Trophoblast cell (in vitro differentiated cells and primary cell): ENCODE measurements at regions not wholly inside any gene's neighbourhood (a gene's known extent, or its start where the extent isn't known, plus 50 kb on each side); places are given as distances from the start of the nearest gene placed in this dataset.

Experiments used
- DNase-seq, 2 donors: peaks; one replicate each; pipeline ENCODE4 v3.0.0-alpha.2; 2016
- H2AFZ ChIP-seq: 2 replicates; pipeline ENCODE4 v1.6.1; 2013; ENCODE audit warnings: low read length, moderate library complexity, mild to moderate bottlenecking; ENCODE audit not compliant: insufficient read depth, poor library complexity
- H2AK5ac ChIP-seq: 2 replicates; pipeline ENCODE4 v1.6.1; 2013; ENCODE audit warnings: mild to moderate bottlenecking, low read length
- H2BK120ac ChIP-seq: 2 replicates; pipeline ENCODE4 v1.6.1; 2013; ENCODE audit warnings: low read length, mild to moderate bottlenecking, moderate library complexity; ENCODE audit not compliant: insufficient read depth, poor library complexity
- H2BK12ac ChIP-seq: 2 replicates; pipeline ENCODE4 v1.6.1; 2013; ENCODE audit warnings: mild to moderate bottlenecking, low read length, moderate library complexity
- H2BK5ac ChIP-seq: 2 replicates; pipeline ENCODE4 v1.6.1; 2013; ENCODE audit warnings: low read length, low read depth, moderate library complexity, mild to moderate bottlenecking; ENCODE audit not compliant: poor library complexity
- H3K14ac ChIP-seq: 2 replicates; pipeline ENCODE4 v1.6.1; 2013; ENCODE audit warnings: mild to moderate bottlenecking, low read length
- H3K18ac ChIP-seq: 2 replicates; pipeline ENCODE4 v1.6.1; 2013; ENCODE audit warnings: mild to moderate bottlenecking, low read length
- H3K23ac ChIP-seq: 2 replicates; pipeline ENCODE4 v1.6.1; 2013; ENCODE audit warnings: low read length
- H3K27ac ChIP-seq: 2 replicates; pipeline ENCODE4 v1.5.1; 2013; ENCODE audit warnings: low read depth, mild to moderate bottlenecking, inconsistent platforms, low read length, moderate library complexity
- H3K27me3 ChIP-seq: 2 replicates; pipeline ENCODE4 v1.6.1; 2013; ENCODE audit warnings: inconsistent platforms, mild to moderate bottlenecking, low read length, moderate library complexity; ENCODE audit not compliant: insufficient read depth
- H3K36me3 ChIP-seq, 2 experiments: 1 replicate in 1 of 2; 2 replicates in 1 of 2; pipeline ENCODE4 v1.6.1; 2013; ENCODE audit warnings: low read length in 2 of 2, mild to moderate bottlenecking in 2 of 2, moderate library complexity in 1 of 2; ENCODE audit not compliant: insufficient read depth in 2 of 2, control insufficient read depth in 1 of 2
- H3K4ac ChIP-seq: 2 replicates; pipeline ENCODE4 v1.6.1; 2013; ENCODE audit warnings: low read depth, mild to moderate bottlenecking, low read length, moderate library complexity
- H3K4me1 ChIP-seq, 2 experiments: 1 replicate in 1 of 2; 2 replicates in 1 of 2; pipeline ENCODE4 v1.6.1; 2013; ENCODE audit warnings: low read length in 2 of 2, mild to moderate bottlenecking in 2 of 2, moderate library complexity in 1 of 2; ENCODE audit not compliant: insufficient read depth in 2 of 2, control insufficient read depth in 1 of 2
- H3K4me2 ChIP-seq: 2 replicates; pipeline ENCODE4 v1.6.1; 2013; ENCODE audit warnings: inconsistent platforms, mild to moderate bottlenecking, low read length, moderate library complexity
- H3K4me3 ChIP-seq: 2 replicates; pipeline ENCODE4 v1.5.1; 2013; ENCODE audit warnings: mild to moderate bottlenecking, low read depth, low read length, inconsistent platforms
- H3K79me1 ChIP-seq: one replicate; pipeline ENCODE4 v1.6.1; 2013; ENCODE audit warnings: low read length
- H3K79me2 ChIP-seq: 2 replicates; pipeline ENCODE4 v1.6.1; 2013; ENCODE audit warnings: low read length, mild to moderate bottlenecking; ENCODE audit not compliant: control insufficient read depth, insufficient read depth, poor library complexity
- H3K9ac ChIP-seq: 2 replicates; pipeline ENCODE4 v1.6.1; 2013; ENCODE audit warnings: mild to moderate bottlenecking, low read length
- H3K9me3 ChIP-seq: 2 replicates; pipeline ENCODE4 v1.6.1; 2013; ENCODE audit warnings: low read depth, mild to moderate bottlenecking, control low read depth, inconsistent platforms, low read length; ENCODE audit not compliant: insufficient read depth
- H4K12ac ChIP-seq: 2 replicates; pipeline ENCODE4 v1.6.1; 2013; ENCODE audit warnings: low read depth, mild to moderate bottlenecking, low read length, moderate library complexity
- H4K8ac ChIP-seq: 2 replicates; pipeline ENCODE4 v1.6.1; 2013; ENCODE audit warnings: low read depth, mild to moderate bottlenecking, low read length, moderate library complexity
- H4K91ac ChIP-seq: one replicate; pipeline ENCODE4 v1.6.1; 2013; ENCODE audit warnings: low read depth, mild to moderate bottlenecking, low read length, moderate library complexity
- WGBS: extraction: QIAGEN DNeasy Blood & Tissue Kit; methylation state at CpG from one replicate; pipeline ENCODE4 v1.1.7; 2013; ENCODE audit warnings: missing lambda C conversion rate; ENCODE audit not compliant: insufficient read length, insufficient coverage; ENCODE audit errors: extremely low coverage; 5-methylcytosine and 5-hydroxymethylcytosine counted together

- no peak overlapping the region for H4K12ac ChIP-seq
- H2BK5ac ChIP-seq: no peak overlapping the region
- WGBS: no CpG with 5 or more reads among the region's 7 CpGs
- no peak overlapping the region for H2BK12ac ChIP-seq
- H3K4me1 ChIP-seq: no peaks in the 10 kb centered on the region
- H3K79me2 ChIP-seq: no peaks in the 10 kb centered on the region
- no peak overlapping the region for H3K4ac ChIP-seq
- no peaks in the 10 kb centered on the region for H3K27me3 ChIP-seq
- H3K23ac ChIP-seq: no peak overlapping the region
- H2BK120ac ChIP-seq: no peak overlapping the region
- H3K4me2 ChIP-seq: no peak overlapping the region
- H3K4me3 ChIP-seq: no peak overlapping the region
- H3K14ac ChIP-seq: no peak overlapping the region
- H2AK5ac ChIP-seq: no peak overlapping the region
- H3K18ac ChIP-seq: no peak overlapping the region
- H3K79me1 ChIP-seq: no peaks in the 10 kb centered on the region
- H3K27ac ChIP-seq: no peak overlapping the region
- no peak overlapping the region for H3K9ac ChIP-seq
- H3K36me3 ChIP-seq: no peaks in the 10 kb centered on the region
- no peaks in the 10 kb centered on the region for H3K9me3 ChIP-seq
- H4K8ac ChIP-seq: no peak overlapping the region
- H4K91ac ChIP-seq: no peak overlapping the region
- no peak for DNase-seq
- no peak overlapping the region for H2AFZ ChIP-seq
Measured at GRCh38 chr2:204239411-204240165, 303.0 kb downstream of the ICOS start.

DNA sequence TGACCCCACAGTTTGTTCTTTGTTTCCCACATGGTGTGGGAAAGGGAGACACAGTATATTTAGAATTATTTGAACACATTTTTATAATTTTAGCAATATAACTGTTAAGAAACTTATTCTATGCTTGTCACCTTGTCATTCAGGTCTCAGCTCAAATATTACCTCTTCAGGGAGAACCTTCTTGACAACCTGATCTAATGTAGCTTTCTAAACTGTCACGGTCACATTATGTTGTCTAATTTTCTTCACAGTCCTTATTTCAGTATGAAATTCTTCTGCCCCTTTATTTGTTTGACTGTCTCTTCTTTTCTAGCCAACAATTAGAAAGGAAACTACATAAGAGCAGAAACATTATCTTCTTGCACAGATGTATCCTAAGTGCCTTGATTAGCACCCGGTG is 304.3 kb upstream of the PARD3B start:
- Histone ChIP-seq H3K9me3 (no peaks in the 10 kb centered on the region), H4K12ac (no peak overlapping the region), H2BK120ac (no peak overlapping the region), H3K4me3 (no peak overlapping the region), H3K79me1 (no peaks in the 10 kb centered on the region), H3K27ac (no peak overlapping the region), H4K91ac (no peak overlapping the region), H3K23ac (no peak overlapping the region), H2AFZ (no peak overlapping the region), H2AK5ac (no peak overlapping the region), H3K27me3 (no peaks in the 10 kb centered on the region), H3K36me3 (no peaks in the 10 kb centered on the region), H3K4ac (no peak overlapping the region), H2BK12ac (no peak overlapping the region), H3K4me2 (no peak overlapping the region), H3K4me1 (no peaks in the 10 kb centered on the region), H4K8ac (no peak overlapping the region), H3K18ac (no peak overlapping the region), H3K79me2 (no peaks in the 10 kb centered on the region), H3K9ac (no peak overlapping the region), H3K14ac (no peak overlapping the region), H2BK5ac (no peak overlapping the region)
- DNase-seq: no peak
- WGBS: no CpG with 5 or more reads among the region's 2 CpGs

GRCh38 chr2:204249437-204249836 is 295.8 kb upstream of the PARD3B start:
- Histone ChIP-seq H2BK120ac (no peak overlapping the region), H3K14ac (no peak overlapping the region), H4K8ac (no peak overlapping the region), H3K23ac (no peak overlapping the region), H3K4me2 (no peak overlapping the region), H3K18ac (no peak overlapping the region), H3K27ac (no peak overlapping the region), H2AK5ac (no peak overlapping the region), H4K12ac (no peak overlapping the region), H2BK5ac (no peak overlapping the region), H3K4me1 (no peaks in the 10 kb centered on the region), H3K4ac (no peak overlapping the region), H2AFZ (no peak overlapping the region), H2BK12ac (no peak overlapping the region), H4K91ac (no peak overlapping the region), H3K79me2 (no peaks in the 10 kb centered on the region), H3K9me3 (peaks cover 1% of the 10 kb centered on the region), H3K79me1 (no peaks in the 10 kb centered on the region), H3K36me3 (no peaks in the 10 kb centered on the region), H3K4me3 (no peak overlapping the region), H3K27me3 (no peaks in the 10 kb centered on the region), H3K9ac (no peak overlapping the region)
- no peak for DNase-seq
- no CpG with 5 or more reads among the region's 3 CpGs for WGBS

GRCh38 chr2:204250692-204251091 is 294.6 kb upstream of the PARD3B start:
- no CpG with 5 or more reads among the region's 2 CpGs for WGBS
- Histone ChIP-seq H2BK12ac (no peak overlapping the region), H3K18ac (no peak overlapping the region), H3K79me2 (no peaks in the 10 kb centered on the region), H2AFZ (no peak overlapping the region), H4K12ac (no peak overlapping the region), H3K79me1 (no peaks in the 10 kb centered on the region), H3K36me3 (no peaks in the 10 kb centered on the region), H2BK5ac (no peak overlapping the region), H3K9me3 (peaks cover 1% of the 10 kb centered on the region), H2BK120ac (no peak overlapping the region), H3K9ac (no peak overlapping the region), H3K27me3 (no peaks in the 10 kb centered on the region), H3K4me3 (no peak overlapping the region), H3K27ac (no peak overlapping the region), H3K14ac (no peak overlapping the region), H3K4me1 (no peaks in the 10 kb centered on the region), H3K23ac (no peak overlapping the region), H3K4ac (no peak overlapping the region), H3K4me2 (no peak overlapping the region), H4K91ac (no peak overlapping the region), H2AK5ac (no peak overlapping the region), H4K8ac (no peak overlapping the region)
- DNase-seq: no peak
